HEK293 (cell line): ENCODE measurements at regions not wholly inside any gene's neighbourhood (a gene's known extent, or its start where the extent isn't known, plus 50 kb on each side); places are given as distances from the start of the nearest gene placed in this dataset.

Source experiments
- REST ChIP-seq: fragments of 450-650 bp; formaldehyde crosslinking; IDR thresholded peaks from 2 replicates; pipeline ENCODE4 v1.5.1; 2016; ENCODE audit warnings: missing biosample characterization, missing genetic modification characterization
- ZNF223 ChIP-seq: fragments of 450-650 bp; formaldehyde crosslinking; IDR thresholded peaks from 2 replicates; pipeline ENCODE4 v1.5.1; 2016; ENCODE audit warnings: missing biosample characterization, missing genetic modification characterization
- ZNF26 ChIP-seq: fragments of 450-650 bp; formaldehyde crosslinking; IDR thresholded peaks from 2 replicates; pipeline ENCODE4 v1.5.1; 2016; ENCODE audit warnings: missing biosample characterization, missing genetic modification characterization
- ZNF571 ChIP-seq: fragments of 450-650 bp; formaldehyde crosslinking; IDR thresholded peaks from 2 replicates; pipeline ENCODE4 v1.5.0; 2017; ENCODE audit warnings: missing biosample characterization, missing genetic modification characterization

DNA sequence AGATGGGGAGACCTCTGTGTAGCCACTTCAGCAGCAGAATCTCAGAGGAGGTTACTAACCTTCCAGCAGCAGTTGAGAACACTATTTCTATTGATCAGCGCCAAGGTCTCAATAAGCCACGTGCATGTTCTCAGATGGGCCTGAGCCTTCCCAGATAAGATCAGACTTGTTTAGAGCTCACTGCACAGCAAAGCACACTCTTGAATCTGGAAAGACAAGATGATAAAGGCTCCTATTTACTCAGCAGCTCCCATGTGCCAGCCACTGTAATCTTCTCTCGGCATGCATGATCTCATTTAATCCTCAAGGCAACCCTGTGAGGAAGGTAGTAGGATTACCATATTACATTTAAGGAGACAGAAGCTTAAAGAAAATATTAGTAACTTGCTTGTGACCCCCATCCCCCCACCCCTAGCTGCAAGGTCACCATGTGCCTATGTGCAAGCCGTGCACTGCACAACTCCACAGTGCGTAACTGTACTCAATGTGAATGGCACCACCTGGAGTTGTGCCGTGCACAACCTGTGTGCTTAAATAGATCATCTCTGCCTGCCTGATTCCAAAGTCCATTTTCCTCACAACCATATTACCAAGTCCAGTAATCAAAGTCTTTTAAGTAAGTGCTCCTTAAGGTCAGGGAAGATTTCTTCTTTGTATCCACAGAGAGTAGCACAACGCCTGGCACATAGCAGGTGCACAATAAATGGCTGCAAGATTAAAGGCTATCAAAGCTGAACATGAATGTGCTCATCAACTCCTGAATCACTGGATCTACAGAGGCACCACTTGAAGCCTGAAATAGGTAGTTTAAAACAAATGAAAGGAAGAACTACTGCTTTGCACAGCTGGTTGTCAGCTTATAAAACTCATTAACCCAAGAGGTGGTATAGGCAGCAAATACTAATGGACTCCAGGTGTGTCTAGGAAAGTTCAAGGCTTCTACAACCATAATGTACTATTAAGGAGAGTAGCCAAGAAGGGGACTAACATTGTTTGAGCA, 293.8 kb downstream of the BUD13 start:
- TF ChIP-seq ZNF26 (tag by site-specific recombination) (no peak), ZNF571 (tag by site-specific recombination) (no peak), ZNF223 (tag by site-specific recombination) (no peak), REST (tag by site-specific recombination) (no peak)
